SHP77 (cell line): ENCODE measurements at regions not wholly inside any gene's neighbourhood (a gene's known extent, or its start where the extent isn't known, plus 50 kb on each side); places are given as distances from the start of the nearest gene placed in this dataset.

ENCODE experiments used
- DNase-seq, 2 experiments: peaks; one replicate each; lab custom pipeline; 2025; lab: John Stamatoyannopoulos, UW

DNA sequence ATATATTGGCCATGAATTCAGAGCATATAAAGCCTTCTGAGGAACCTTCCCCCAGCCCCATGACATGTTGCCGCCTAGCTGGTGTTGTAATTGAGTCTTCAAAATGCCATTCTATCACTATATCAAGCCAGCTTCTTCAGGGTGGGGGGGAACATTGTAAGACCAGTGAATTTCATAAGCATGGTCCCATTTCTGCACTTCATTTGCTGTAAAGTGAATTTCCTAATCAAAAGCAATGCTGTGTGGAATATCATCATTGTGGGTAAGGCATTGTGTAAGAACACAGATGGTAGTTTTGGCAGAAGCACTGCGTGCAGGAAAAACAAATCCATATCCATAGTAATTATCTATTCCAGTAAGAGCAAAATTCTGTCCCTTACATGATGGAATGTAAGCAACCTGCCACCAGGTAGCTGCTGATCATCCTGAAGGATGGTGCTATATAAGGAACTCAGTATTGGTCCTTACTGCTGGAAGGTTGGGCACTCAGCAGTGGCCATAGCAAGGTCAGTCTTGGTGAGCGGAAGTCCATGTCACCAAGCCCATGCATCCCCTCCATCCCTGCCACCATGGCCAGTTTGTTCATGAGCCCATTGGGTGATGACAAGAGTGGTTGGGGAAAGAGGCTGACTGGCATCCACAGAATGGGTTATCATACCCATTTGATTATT is 159.4 kb downstream of the COPS8 start:
- DNase-seq: no peak

DNA sequence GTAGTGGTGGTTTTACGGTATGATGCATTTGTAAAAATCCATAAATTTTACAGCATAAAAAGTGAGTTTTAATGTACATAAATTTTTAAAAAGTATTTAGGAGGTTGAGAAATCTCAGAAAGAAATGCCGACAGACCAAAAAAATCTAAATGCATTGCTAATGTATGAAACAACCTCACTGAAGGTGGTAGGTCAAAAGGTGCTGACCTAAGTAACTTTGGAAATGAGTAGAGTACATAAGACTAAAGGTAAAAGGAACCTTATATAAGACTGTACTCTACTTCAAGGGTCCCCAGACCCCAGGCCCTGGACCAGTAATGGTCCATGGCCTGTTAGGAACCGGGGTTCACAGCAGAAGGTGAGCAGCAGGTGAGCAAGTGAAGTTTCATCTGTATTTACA is 163.4 kb downstream of the COL6A3 start:
- DNase-seq: no peak

DNA sequence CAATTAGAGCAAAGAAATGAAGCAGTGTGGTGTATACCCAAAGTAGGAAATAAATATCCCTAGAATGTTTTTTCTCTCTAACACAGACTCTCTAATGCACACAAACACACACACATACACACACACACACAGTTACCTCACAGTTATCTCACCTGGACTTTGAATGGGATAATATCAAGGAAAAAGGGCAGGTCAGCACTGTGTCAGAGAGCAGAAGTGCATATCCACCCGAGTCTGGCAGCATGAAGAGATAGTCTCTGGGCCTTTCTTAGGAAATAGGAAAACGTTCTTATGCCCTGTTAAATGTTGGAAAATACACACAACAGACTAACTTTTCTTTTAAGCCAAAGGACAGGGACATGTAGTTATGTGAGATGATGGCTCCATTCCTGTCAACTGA is 162.0 kb downstream of the COL6A3 start:
- DNase-seq: no peak

DNA sequence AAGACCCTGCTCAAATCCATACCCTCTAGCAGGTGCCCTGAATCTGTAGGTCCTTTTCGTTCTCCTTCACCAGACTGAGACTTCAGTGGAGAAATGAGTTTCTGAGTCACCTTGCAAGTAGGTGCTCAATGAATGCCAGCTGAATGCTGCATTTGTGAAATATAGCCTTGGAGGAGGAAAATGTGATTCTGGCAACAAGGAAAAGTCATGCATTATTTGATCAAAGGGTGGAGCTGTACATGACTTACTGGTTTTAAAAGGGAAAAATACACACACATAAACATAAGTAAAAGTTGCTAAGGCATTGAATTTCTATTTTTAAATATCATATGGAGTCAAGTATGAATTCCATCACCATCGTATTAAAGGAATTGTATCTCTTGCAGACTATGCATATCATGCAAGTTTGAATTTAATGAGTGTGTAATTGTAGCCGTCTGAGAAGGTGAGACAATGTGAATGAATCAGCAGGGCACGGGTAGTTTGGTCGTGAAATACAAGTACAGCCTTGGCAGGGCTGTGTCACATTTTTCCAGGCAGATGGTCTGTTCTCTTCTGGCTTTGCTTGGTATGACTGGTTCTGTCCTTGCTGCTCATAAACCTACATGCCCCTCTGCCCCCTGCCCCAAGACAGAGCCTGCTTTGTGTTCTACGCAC is 160.8 kb downstream of the COL6A3 start:
- no peak for DNase-seq

DNA sequence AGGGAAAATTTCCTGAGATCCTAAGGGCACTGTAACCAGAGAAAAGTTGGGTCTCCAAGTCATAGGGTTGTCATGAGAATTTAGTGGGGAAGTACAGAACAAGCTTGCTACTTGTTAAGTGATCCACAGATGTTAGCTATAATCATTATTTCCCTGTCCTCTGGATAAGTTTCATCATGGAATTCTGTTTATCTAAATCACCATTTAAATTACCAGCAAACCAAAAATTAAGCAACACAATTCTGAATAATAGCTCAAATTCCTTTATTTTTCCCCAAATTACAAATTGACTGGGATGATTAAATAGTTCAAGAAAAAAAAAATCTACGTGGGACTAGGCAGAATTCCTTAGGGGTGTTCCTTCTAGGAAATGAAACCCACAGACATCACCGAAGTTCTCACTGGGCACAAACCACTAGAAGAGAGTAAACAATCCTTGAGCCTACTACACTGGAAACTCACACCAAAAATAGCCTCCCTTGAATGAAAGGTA is 159.5 kb downstream of the COL6A3 start:
- no peak for DNase-seq

DNA sequence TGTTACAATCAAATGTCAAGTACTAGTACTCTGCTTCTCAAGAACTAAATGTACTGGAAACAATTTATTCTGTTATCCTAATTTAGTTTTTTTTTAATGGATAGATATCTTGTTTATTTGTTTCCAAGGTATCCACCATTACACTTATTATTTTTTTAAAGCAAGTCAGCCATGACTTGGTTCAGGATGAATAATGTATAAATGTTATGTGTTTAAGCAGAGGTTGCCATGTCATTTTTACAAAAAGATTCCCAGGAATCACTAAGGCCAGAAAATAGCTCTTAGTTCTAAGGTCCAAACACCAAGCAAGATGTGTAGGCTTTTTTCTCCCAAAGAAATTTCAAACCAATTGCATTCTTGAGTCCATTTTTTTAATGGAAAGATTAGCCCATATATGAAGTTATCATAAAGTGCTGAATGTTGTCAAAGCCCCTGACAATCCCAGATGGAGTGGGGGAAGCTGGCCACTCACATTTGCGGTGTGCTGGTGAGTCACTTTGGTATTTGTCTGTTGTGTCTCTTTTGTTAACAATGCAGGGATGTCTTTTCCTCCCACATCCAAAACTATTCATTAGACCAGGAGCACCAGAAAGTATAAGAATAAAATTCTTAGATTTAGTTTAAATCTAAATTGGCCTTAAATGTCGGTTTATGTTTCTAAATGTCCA is 158.9 kb downstream of the COL6A3 start:
- no peak for DNase-seq

DNA sequence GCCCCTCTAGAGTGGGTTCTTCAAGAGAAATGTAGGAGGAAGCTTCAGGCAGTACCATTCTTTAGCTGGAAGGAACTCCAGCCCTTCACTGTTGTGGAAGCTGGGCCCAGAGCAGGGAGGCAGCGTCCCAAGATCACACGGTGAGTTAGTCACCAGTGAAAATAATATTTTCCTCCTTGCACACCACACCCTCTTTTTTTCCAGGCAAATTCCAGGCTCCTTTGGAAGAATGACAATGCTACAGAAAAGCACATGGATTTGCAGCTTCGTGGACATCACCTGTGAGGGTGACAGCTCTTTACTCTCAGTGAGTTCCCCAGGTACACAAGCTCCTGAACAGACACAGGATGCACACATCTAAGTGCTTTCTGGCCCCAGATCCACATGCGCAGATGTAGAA is 157.1 kb downstream of the COL6A3 start:
- no peak for DNase-seq

DNA sequence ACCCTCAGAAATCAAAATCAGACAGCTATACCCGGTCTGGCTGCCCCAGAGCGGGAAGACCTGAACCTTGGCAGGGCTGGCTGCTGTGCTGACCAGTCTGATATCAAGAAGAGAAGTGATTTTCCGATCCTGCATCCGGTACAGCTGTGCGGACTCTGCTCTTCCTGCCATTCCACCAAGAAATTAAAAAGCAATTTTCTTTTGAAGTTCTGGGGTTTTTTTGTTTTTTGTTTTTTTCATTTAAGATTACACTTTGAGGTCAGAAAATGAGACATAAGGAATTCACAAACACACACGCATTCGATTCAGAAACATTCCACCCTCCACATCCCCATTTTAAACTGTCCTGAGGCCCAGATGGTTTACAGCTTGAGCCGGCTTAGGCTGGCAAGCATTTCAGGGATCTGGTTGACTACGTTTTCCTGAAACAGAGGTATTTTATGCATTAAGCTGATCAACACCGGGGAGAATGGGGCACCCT is 156.5 kb downstream of the COL6A3 start:
- no peak for DNase-seq

DNA sequence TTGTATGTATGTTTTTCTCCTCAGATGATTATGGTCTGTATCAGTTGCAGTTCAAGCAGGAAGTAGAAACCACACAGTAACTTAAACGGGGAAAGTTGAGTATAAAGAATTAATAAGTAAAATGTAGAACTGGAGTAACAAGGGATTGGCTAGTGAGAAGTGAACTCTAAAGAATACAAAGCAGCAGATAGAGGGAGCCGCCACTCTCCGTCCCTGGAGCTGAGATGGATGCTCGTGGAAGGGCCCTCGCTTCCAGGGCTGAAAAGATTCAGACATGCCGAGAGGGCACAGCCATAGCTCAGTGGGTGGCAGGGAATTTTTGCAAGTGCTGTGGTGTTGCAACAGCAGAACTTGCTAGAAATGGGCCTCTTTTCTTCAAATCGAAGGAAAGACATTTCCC is 155.8 kb downstream of the COL6A3 start:
- no peak for DNase-seq

DNA sequence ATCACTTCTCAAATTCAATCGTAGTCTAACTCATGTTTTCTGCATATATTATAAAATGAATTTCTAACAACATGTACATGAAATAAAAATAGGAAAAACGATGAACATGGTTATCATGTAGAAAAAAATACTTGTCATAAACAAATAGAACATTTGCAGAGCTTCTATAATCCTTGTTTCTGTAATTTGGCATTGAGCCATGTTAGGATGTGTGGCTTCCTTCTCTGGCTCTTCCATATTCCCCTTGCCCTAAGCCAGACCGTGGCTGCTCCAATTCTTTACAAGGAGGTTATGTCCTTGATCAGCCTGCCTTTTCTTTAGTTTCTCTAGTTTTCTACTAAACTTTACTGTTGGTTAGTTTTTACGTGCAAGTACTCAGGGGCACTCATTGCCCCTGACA is 155.3 kb downstream of the COL6A3 start:
- DNase-seq: no peak

DNA sequence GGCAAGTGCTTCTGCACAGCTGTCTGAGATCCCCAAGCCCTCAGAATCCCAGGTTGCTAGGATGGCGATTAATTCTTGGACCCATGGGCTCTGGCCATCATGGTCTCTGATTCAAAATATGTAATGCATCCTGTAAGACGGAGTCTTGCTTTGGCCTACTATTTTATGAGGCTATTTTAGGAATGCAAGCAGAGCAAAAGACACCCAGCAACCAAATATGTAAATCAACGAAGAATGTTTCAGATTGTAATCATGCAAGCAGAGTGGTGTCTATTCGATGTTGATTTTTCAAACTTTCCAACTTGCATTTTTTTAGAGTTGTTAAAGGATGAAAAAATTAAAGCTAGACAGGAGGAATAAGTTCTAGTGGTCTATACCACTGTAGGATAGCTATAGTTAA is 154.8 kb downstream of the COL6A3 start:
- DNase-seq: no peak

DNA sequence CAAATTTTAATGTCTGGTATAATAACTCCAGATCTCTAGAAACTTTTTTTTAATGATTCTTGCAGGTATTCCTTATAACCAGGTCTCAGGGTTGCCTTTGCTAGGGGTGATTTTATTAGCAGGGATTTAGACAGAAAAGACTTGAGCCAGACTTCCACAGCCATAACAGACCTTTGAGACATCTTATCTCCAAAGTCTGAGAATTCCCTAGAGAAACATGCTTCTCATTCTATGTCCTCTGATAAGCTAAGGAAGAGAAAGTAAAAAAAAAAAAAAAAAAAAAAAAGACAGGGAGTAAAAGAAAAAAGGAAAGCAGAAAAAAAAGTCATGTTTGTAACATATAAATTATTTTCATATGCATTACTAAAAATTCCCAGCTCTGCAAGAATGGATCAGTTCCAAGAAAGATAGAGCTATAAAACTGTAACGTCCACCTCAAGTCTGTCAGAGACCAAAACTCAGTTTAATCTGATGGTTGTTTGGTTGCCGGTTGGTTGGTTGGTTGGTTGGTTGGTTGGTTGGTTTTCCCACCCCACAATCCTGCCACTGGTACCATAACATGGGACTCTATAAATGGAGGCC is 153.8 kb downstream of the COL6A3 start:
- no peak for DNase-seq

DNA sequence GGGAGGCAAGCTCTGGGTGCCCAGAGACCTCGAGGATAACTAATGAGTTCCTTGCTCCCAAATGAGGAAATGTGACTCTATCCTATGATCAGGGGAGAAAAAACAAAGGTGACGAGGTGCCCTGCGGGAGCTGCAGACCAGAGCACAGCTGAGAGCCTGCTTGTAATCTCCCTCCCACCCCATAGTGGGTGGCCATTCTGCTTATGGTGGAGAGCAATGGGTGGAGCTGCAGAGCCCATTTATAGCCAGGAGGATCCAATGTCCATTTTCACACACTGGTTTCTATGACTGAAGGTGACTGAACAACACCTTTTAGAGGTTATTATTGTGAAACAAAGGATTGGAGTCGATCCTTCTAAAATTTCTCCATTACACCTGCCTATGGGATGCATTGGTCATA is 153.3 kb downstream of the COL6A3 start:
- no peak for DNase-seq

DNA sequence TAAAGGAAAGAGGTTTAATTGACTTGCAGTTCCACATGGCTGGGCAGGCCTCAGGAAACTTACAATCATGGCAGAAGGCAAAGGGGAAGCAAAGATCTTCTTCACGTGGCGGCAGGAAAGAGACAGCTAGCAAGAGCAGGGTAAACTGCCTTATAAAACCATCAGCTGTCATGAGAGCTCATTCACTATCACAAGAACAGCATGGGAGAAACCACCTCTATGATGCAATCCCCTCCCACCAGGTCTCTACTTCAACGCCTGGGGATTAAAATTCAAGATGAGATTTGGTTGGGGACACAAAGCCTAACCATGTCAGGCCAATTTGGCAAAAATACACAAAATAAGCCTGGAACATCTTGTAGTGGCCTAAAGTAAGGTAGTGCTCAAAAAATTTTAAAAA is 152.6 kb downstream of the COL6A3 start:
- no peak for DNase-seq

DNA sequence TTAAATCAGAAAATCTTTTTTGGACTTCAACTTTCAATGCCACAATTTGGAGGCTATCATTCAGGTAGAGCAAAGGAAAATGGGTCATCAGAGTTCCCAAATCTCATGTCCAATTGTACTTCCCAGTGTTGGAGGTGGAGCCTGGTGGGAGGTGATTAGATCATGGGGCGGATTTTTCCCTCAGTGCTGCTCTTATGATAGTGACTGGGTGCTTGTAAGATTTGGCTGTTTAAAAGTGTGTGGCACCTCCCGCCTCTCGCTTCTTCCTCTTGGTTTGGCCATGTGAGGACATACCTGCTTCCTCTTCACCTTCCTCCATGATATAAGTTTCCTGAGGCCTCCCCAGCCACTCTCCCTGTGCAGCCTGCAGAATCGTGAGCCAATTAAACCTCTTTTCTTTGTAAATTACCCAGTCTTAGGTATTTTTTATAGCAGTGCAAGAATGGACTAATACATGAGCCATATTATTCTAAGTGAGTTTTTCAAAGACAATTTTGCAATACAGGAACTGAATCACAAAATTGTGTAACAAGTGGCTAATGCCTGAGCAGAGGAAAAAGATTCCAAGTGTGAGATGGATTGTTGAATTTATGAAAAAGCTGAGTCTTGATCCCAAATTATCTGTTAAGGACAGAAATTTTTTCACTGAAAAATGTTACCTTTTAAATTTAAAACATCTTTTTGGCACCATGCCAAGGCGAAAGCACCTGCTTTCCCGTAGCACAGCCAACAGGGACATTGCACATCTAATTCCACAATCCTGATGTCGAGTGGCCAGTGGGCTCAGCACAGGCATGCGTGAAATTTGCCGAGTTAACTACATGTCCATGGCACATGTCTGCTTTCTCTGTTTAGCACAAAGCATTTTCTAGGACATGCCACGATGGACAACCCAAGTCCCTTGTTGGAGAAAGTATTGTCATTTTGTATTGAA is 150.9 kb downstream of the COL6A3 start:
- no peak for DNase-seq

DNA sequence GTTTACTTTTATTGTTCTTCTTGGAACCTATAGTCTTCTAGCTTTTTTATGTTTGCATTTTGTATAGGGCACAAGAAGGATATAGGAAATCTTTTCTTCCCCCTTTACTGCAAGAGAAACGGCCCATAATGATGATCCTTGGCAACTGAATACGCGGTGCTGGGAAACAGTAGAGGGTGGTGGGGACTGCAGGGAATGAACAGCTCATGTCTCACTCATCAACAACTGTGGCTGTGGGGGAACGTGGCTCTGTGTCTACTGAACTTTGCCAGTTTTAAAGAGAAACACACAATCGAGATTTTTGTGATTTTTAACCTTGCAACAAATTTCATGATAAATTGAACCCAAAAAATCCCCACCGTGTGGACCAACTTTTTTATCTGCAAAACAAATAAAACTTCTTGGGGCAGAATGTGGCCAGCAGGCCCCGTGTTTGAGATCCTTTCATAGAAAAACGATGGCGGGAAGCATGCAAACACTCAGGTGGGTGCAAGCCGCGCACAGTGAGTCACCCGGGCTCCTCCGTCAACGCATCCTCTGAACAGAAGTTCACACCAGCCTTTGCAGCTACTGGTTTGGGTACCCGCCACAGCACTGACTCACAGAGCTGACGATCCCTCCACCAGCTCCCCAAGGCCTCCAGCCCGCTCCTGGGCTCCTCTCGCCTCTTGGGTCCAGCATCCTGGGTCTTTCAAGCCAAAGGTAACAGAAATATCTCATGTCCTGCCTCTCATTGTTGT is 149.3 kb downstream of the COL6A3 start:
- no peak for DNase-seq

DNA sequence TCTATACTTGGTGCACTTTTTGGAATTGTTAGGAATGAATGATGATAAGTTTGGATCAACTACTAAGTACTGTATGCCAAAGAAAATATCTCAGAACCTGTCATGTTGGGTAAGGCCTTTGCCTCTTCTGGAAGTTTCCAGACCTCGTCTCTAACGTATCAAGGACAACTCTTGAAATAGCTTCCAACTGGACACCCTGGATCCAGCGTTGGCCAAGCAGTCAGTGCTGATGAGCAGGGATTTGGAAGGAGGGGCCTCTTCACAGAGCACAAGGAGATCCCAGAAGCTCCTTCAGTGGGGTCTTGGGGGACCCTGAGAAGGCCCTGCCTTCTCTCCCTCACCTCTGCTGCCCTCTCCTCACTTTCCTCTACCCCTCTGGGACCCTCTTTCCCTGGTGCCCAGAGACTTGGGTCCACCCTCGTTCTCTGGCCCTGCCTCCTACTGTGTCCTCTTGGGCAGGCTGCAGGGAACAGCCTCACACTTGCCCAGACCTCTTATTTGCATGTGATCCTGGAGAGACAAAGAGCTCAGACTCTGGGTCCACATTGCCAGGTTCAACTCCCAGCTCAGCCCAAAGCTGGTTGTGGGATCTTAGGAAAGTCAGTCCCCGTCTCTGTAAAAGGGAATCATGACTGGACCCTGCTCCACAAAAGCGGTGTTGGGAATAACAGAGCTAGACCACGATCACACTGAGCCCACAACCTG is 145.8 kb downstream of the COL6A3 start:
- no peak for DNase-seq

DNA sequence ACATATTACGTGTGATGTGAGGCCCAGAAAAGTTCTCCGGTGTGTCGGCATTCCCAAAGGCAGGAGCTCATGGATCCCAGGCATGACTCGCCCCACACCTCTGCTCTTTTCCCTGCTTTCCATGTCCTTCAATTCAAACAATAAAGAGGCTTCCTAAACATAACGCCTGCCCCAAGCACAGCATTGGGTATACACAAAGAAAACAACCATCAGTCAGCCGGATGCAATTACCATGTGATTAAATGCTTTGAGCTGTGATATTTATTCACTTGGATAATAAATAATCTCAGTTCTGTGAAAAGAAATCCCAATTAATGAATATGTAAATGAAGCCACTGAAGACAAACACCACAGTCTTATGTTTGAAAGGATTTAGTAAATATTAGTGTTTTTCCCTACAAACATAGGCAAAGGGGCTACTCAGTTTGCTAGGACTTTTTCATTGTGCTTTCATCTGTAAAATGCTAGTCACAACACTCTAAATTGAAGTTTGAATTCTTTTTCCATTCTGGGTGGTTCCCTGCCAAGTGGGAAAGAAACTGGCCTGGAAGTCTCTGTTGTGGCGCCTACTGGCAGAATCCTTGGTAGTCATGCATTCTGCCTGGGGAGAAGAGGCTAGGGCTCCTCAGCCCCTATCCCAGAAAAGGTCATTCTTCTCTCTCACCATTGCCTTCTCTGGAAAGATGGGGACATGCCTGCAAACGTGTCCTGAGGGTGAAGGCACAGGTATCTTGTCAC is 144.7 kb downstream of the COL6A3 start:
- DNase-seq: no peak

DNA sequence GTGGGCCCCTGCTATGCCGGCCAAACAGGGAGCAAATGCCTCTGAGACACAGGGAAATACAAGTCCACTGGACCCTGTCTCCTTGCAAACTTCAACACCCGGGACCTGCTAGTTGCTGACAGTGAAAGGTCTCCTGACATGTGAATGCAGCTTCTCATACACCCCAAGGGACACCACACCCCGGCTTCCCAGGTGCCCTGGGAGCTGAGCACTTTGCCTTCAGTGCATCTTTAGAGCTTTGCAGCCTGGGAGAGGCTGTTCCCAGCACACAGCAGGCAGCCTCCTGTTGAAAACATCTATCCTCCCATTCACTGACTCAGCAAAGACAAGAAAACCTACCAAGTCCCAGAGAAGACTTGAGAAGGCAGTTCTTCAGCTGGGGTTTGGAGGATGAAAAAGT is 143.4 kb downstream of the COL6A3 start:
- DNase-seq: no peak
